Prostate gland (tissue), 2 donors: ENCODE measurements at regions not wholly inside any gene's neighbourhood (a gene's known extent, or its start where the extent isn't known, plus 50 kb on each side); places are given as distances from the start of the nearest gene placed in this dataset.
A peak's percentile ranks its signal among the peaks of the same experiment; 100 is the strongest.

Experiments
- DNase-seq: peaks from one replicate; pipeline ENCODE4 v3.0.0-alpha.2; 2019; ENCODE audit warnings: low spot score
- H3K27ac ChIP-seq, 2 donors: fragments of 200-600 bp; sonication (generic); 2 replicates each; pipeline ENCODE4 v1.5.1; 2017 to 2019
- H3K27me3 ChIP-seq: fragments of 200-600 bp; sonication (generic); replicated peaks from 2 replicates; pipeline ENCODE4 v1.5.1; 2019; ENCODE audit not compliant: insufficient read depth
- H3K36me3 ChIP-seq, 2 donors: fragments of 200-600 bp; sonication (generic); 1 replicate in 1 of 2; 2 replicates in 1 of 2; pipeline versions ENCODE4 v1.5.1 to v1.8.1; 2017 to 2019
- H3K4me1 ChIP-seq: fragments of 200-600 bp; sonication (generic); replicated peaks from 2 replicates; pipeline ENCODE4 v1.5.1; 2019
- H3K4me3 ChIP-seq, 2 donors: fragments of 200-600 bp; sonication (generic); 2 replicates each; pipeline ENCODE4 v1.5.1; 2017 to 2019
- H3K9me3 ChIP-seq: fragments of 200-600 bp; sonication (generic); 2 replicates; pipeline ENCODE4 v1.5.1; 2017
- POLR2A ChIP-seq: fragments of 450-650 bp; IDR thresholded peaks from one replicate; pipeline ENCODE4 v1.6.1; 2016; ENCODE audit warnings: antibody characterized with exemption, mild to moderate bottlenecking
- POLR2AphosphoS5 ChIP-seq: sonication (generic); formaldehyde crosslinking; IDR thresholded peaks from one replicate; pipeline ENCODE4 v1.6.1; 2017; ENCODE audit warnings: antibody characterized with exemption
- WGBS: methylation state at CpG from one replicate; pipeline ENCODE4 v1.1.5; 2018; 5-methylcytosine and 5-hydroxymethylcytosine counted together
- intact Hi-C: fragments of 100-400 bp; cut with DNase I; formaldehyde crosslinking; loops from one replicate; pipeline ENCODE4 v1.14.2; 2022
- TF ChIP-seq, protein P1 (sequence below), 4 experiments: fragments of 200-600 bp in 2 of 4; fragments of 450-650 bp in 2 of 4; sonication (generic) in 2 of 4; IDR thresholded peaks; 1 replicate in 3 of 4; 2 replicates in 1 of 4; pipeline ENCODE4 v1.5.1; 2016 to 2019; ENCODE audit warnings: antibody characterized with exemption in 4 of 4, mild to moderate bottlenecking in 2 of 4, moderate library complexity in 2 of 4

DNA sequence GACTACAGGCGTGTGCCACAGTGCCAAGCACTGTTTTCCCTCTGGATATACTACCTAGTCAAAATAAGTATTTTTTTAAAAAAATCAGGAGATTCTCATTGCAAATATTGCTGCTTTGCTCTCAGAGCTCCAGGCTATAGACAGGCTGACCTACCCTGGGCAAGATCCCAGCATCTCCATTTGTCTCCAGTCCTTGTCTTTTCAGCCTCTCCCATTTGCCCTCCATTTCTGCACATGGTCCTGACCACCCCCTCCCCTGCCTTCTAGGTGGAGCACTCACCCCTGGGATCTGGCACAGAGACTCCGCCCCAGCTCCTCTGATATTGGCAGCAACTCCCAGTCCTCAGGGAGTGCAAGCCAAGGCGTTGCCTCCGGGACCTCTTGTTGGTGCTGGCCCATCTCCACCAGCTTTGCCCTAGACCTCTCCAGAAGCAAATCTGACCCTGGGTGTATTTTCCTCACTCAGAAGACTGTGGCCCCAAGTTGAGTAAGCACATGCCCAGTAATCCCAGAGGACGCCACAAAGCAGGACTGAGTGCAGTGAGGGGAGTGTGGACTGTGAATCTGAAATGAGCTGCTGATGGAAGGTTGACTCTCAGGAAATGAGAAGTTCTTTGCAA lies 120.6 kb downstream of the MTPAP start:
- Histone ChIP-seq H3K27ac (no peak overlapping the region), H3K36me3 (no peaks in the 10 kb centered on the region), H3K9me3 (no peaks in the 10 kb centered on the region), H3K4me1 (no peaks in the 10 kb centered on the region), H3K27me3 (no peaks in the 10 kb centered on the region), H3K4me3 (no peak overlapping the region)
- DNase-seq: no peak
- no peak for TF ChIP-seq POLR2AphosphoS5
- TF ChIP-seq POLR2A: no peak
- TF ChIP-seq, protein P1, sequence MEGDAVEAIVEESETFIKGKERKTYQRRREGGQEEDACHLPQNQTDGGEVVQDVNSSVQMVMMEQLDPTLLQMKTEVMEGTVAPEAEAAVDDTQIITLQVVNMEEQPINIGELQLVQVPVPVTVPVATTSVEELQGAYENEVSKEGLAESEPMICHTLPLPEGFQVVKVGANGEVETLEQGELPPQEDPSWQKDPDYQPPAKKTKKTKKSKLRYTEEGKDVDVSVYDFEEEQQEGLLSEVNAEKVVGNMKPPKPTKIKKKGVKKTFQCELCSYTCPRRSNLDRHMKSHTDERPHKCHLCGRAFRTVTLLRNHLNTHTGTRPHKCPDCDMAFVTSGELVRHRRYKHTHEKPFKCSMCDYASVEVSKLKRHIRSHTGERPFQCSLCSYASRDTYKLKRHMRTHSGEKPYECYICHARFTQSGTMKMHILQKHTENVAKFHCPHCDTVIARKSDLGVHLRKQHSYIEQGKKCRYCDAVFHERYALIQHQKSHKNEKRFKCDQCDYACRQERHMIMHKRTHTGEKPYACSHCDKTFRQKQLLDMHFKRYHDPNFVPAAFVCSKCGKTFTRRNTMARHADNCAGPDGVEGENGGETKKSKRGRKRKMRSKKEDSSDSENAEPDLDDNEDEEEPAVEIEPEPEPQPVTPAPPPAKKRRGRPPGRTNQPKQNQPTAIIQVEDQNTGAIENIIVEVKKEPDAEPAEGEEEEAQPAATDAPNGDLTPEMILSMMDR (IDR thresholded peaks at IDR 0.05): no peak
- intact Hi-C loops: no loop called here
- 63% methylated on average over 5 of the region's 5 CpGs for WGBS

DNA sequence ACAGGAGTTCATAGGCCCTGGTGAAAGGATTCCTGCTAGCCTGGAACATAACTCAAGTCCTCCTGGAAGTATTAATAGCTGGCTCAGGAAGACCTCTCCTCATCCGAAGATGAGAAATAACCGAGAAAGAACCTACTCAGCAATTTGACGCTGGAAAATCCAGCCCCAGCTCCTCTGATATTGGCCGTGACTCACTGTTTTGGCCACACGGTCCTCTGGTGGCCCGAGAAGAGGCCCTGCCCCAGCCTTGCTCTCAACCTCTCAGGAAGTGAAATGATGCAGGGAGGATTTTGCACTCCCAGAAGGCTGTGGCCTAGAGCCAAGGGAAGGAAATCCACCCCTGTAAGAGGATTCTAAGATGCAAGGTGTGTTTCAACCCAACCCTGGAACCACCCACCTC lies 121.6 kb downstream of the MTPAP start:
- H3K36me3 ChIP-seq: no peaks in the 10 kb centered on the region

DNA sequence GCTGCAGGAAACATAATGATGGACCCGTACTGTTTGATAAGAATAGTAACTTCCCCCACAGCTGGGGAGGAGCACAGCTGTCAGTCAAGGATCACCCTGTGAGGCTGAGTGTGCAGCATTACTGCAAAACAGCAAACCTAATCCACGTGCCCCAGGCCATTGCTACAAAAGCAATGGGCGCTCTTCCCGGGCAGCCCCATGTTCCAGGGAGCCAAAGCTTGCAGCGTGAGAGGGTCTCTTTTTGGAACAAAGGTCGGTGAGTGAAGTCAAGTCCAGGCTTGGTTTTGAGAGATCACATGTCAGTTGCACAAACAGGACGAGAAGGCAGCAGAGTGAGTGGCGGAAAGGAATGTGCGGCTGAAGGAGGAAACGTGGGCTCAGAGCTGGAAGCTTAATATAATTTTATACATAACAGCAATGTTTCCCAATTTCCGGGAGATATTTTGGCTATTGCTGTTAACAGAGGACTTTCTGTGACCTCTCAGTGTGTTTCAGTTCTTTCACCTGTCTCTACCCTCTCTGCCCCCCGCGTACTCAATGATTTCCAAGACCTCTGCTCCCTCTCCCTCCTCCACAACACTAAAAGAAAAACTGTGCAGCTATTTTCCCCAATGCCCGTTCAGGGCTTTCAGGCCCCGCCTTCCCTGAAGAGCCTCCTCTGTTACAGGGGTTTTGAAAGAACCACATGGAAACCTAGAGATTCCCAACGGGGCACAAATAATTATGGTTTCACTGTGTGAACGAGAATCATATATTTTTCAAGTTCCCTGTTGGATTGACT lies 128.9 kb downstream of the MTPAP start:
- DNase-seq: peak; percentile 32
- Histone ChIP-seq H3K4me1 (no peaks in the 10 kb centered on the region), H3K27me3 (no peaks in the 10 kb centered on the region), H3K36me3 (no peaks in the 10 kb centered on the region), H3K27ac (no peak overlapping the region), H3K9me3 (no peaks in the 10 kb centered on the region), H3K4me3 (no peak overlapping the region)
- intact Hi-C loops: no loop called here
- WGBS: 28% methylated on average over 17 of the region's 17 CpGs
- TF ChIP-seq POLR2A (no peak), POLR2AphosphoS5 (peak; percentile 57)

More for the DNA sequence above, 121.6 kb downstream of the MTPAP start:
- TF ChIP-seq, protein P1 (IDR thresholded peaks at IDR 0.05): no peak
- TF ChIP-seq POLR2A: no peak
- no peak for TF ChIP-seq POLR2AphosphoS5
- Histone ChIP-seq H3K9me3 (no peaks in the 10 kb centered on the region), H3K4me3 (no peak overlapping the region), H3K27ac (no peak overlapping the region), H3K4me1 (no peaks in the 10 kb centered on the region), H3K27me3 (no peaks in the 10 kb centered on the region)
- DNase-seq: no peak
- intact Hi-C loops: no loop called here
- 94% methylated on average over 6 of the region's 6 CpGs for WGBS

DNA sequence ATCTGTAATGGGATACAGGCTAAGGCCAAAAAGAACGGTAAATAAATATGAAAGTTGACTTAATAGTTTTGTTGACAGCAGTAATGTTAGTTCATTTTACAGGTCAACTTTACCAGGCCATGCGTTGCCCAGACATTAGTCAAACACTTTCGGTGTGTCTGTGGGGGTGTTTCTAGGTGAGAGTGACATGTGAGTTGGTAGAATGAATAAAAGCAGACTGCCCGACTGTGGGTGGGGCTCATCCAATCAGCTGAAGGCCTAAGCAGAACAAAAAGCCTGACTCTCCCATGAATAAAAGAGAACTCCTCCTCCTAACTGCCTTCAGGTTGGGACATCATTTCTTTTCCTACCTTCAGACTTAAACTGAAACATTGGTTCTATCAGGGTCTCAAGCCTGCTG lies 132.3 kb downstream of the MTPAP start:
- intact Hi-C loops: no loop called here
- H3K9me3 ChIP-seq: no peaks in the 10 kb centered on the region
- no peak overlapping the region for H3K4me3 ChIP-seq
- no peaks in the 10 kb centered on the region for H3K27me3 ChIP-seq
- no peak for DNase-seq
- TF ChIP-seq POLR2A (no peak), POLR2AphosphoS5 (no peak)
- TF ChIP-seq, protein P1 (IDR thresholded peaks at IDR 0.05): no peak
- H3K4me1 ChIP-seq: no peaks in the 10 kb centered on the region
- H3K36me3 ChIP-seq: no peaks in the 10 kb centered on the region
- WGBS: 76% methylated on average over 4 of the region's 4 CpGs
- H3K27ac ChIP-seq: no peak overlapping the region

DNA sequence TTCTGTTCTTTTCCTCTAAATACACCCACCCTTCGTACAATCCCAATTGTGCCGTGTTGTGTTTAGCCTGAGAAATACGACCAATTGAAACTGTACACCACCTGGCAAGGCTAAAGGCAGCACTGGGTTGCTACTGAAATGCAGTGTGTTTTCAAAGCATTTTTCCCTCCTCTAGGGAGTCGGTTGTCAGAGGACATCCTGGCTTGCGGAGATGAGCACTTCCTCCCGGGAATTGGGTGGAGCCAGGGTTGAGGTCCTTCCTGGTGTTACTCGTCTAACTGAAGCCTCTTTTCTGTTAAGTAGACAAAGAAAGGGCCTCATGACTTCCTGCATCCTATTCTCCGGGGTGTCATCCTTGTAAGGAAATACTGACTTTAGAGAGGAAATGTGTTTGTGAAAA lies 133.5 kb downstream of the MTPAP start:
- Histone ChIP-seq H3K9me3 (no peaks in the 10 kb centered on the region), H3K4me1 (no peaks in the 10 kb centered on the region), H3K36me3 (no peaks in the 10 kb centered on the region), H3K27ac (no peak overlapping the region), H3K27me3 (no peaks in the 10 kb centered on the region), H3K4me3 (no peak overlapping the region)
- no peak for DNase-seq
- TF ChIP-seq, protein P1 (IDR thresholded peaks at IDR 0.05): no peak
- TF ChIP-seq POLR2A (no peak), POLR2AphosphoS5 (no peak)
- intact Hi-C loops: no loop called here
- WGBS: 35% methylated on average over 8 of the region's 8 CpGs
